ENCODE measurements at regions not wholly inside any gene's neighbourhood (a gene's known extent, or its start where the extent isn't known, plus 50 kb on each side); places are given as distances from the start of the nearest gene placed in this dataset.
"Not testable (repeated sequence)": the region's sequence is repeated elsewhere in the genome, so short reads cannot be mapped to it uniquely, and the experiment has no call there.

DNA sequence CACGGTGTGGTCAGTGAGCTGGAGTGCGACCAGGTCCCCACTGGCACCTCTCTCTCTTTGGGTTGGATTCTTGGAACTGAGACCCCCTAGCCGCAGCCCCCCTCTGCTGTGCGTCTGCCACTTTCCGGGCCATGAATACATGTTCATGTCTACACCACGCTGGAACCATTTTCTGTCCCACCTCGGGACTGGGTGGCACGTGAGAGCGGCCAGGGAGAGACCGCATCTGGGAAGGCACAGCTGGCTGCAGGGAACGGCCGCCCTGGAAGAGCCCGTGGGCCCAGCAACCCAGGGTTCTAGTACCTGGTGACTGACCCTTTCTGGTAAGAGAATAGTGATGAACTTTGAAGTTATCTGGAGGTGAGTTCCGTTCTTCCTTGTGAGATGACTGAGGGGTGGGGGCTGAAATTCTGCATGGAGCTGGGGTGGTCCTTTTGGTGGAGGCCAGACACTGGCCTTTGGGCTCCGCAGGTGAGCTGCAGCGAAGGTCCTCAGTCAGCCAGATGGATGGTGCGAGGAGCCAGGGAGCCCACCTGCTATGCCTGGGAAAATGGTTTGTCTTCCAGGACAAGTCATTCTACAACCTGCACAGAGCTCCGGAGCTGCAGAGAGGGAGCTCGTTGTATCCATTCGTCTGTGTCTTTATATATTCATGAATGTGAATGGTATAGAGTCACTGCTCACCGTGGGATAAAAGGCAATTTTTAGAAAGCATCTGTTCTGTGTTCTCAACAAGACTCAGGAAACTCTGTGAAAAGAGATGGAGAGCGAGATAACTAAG, 223.5 kb downstream of the NDUFA10 start:
- no peak overlapping the region for H3K4me3 ChIP-seq (ENCODE audit: low read length)
- TF ChIP-seq, protein P1, sequence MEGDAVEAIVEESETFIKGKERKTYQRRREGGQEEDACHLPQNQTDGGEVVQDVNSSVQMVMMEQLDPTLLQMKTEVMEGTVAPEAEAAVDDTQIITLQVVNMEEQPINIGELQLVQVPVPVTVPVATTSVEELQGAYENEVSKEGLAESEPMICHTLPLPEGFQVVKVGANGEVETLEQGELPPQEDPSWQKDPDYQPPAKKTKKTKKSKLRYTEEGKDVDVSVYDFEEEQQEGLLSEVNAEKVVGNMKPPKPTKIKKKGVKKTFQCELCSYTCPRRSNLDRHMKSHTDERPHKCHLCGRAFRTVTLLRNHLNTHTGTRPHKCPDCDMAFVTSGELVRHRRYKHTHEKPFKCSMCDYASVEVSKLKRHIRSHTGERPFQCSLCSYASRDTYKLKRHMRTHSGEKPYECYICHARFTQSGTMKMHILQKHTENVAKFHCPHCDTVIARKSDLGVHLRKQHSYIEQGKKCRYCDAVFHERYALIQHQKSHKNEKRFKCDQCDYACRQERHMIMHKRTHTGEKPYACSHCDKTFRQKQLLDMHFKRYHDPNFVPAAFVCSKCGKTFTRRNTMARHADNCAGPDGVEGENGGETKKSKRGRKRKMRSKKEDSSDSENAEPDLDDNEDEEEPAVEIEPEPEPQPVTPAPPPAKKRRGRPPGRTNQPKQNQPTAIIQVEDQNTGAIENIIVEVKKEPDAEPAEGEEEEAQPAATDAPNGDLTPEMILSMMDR (conservative IDR thresholded peaks at IDR 0.05; ENCODE audit: low read length): no peak
- DNase-seq (ENCODE audit: low read depth): no peak

DNA sequence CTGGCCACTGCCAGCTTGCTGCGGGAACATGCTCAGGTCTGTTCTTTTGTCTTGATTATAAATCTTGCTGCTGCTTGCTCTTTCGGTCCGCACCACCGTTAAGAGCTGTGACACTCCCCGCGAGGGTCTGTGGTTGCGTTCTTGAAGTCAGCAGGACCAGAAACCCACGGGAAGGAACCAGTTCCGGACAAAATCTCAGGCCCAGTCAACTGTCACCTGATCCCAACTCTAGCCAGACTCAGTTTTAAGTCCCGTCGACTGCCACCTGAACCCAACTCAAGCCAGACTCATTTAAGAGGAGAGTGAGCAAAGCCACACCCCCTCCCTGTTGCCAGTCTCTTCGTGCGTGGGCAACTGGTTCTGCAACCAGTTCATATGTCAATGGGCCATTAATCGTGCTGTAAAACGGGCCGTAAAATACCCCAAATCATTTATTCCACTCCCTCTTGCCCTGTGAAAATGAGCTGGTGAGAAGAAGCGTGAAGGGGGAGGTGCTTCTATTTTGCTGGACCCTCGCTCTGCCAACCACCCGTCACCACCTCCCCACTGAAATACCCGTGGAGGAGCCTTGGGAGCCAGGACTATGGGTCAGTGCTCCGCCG, 224.3 kb downstream of the NDUFA10 start:
- no peak overlapping the region for H3K4me3 ChIP-seq (ENCODE audit: low read length)
- no peak for DNase-seq (ENCODE audit: low read depth)
- TF ChIP-seq, protein P1 (conservative IDR thresholded peaks at IDR 0.05; ENCODE audit: low read length): no peak

DNA sequence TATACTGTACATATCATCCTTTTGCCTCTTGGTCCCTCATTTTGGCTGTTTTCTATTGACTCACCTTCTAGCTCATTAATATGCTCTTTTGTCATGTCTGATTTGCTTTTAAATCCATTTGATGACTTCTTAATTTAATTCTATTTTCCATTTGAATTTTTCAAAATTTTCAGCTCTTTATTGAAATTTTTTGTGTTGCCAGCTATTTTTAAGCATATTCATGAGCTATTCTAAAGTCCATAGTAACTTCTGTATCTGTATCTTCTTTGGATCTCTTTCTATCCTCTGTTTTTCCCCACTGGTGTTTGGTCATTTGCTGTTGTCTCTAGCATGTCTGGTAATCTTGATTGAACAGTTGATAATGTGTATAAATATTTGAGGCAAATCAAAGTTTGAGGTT, 227.8 kb downstream of the NDUFA10 start:
- H3K4me3 ChIP-seq (ENCODE audit: low read length): no peak overlapping the region
- TF ChIP-seq, protein P1 (conservative IDR thresholded peaks at IDR 0.05; ENCODE audit: low read length): no peak
- no peak for DNase-seq (ENCODE audit: low read depth)

DNA sequence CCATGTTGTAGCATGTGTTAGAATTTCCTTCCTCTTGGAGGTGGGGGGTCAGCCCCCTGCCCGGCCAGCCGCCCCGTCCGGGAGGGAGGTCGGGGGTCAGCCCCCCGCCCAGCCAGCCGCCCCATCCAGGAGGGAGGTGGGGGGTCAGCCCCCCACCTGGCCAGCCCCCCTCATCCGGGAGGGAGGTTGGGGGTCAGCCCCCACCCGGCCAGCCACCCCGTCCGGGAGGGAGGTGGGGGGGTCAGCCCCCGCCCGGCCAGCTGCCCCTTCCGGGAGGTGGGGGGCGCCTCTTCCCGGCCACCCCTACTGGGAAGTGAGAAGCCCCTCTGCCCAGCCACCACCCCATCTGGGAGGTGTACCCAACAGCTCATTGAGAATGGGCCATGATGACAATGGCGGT, 229.4 kb downstream of the NDUFA10 start:
- not testable (repeated sequence) for H3K4me3 ChIP-seq (ENCODE audit: low read length); DNase-seq (ENCODE audit: low read depth)

DNA sequence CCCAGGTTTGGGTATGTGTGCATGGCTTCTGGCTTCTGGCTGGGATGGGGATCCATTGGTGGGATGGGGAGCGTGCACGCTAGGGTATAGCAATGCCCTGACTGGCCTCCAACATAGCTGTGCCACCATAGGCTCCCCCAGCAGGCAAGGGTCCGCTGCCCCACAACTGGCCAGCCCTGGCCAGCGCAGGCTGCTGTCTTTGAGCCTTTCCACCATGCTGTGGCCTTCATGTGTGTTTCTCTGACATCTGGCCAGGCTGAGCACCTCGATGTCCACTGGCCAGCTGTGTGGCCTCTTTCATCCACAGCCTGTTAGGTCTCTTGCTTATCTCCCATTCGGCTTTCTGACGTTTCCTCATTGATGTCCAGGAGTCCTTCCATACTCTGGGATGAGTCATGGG, 231.3 kb downstream of the NDUFA10 start:
- TF ChIP-seq, protein P1 (conservative IDR thresholded peaks at IDR 0.05; ENCODE audit: low read length): no peak
- no peak for DNase-seq (ENCODE audit: low read depth)
- H3K4me3 ChIP-seq (ENCODE audit: low read length): no peak overlapping the region

DNA sequence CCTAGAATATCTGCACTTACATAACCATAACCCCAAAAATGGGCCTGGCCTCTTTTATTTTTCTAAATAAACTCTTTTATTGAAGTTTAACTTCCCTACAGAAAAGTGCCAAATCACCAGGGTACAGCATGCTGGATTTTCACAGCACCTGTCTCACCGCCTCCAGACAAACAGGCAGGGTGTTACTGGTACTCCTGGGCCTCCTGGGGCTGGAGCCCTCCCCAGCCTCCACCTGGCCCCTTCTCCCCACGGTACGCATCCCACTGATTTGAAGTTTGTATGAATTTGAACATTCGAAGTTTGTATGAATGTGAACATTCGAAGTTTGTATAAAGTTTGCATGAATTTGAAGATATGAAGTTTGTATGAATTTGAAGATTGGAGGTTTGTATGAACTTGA, 232.1 kb downstream of the NDUFA10 start:
- TF ChIP-seq, protein P1 (conservative IDR thresholded peaks at IDR 0.05; ENCODE audit: low read length): no peak
- DNase-seq (ENCODE audit: low read depth): no peak
- no peak overlapping the region for H3K4me3 ChIP-seq (ENCODE audit: low read length)

DNA sequence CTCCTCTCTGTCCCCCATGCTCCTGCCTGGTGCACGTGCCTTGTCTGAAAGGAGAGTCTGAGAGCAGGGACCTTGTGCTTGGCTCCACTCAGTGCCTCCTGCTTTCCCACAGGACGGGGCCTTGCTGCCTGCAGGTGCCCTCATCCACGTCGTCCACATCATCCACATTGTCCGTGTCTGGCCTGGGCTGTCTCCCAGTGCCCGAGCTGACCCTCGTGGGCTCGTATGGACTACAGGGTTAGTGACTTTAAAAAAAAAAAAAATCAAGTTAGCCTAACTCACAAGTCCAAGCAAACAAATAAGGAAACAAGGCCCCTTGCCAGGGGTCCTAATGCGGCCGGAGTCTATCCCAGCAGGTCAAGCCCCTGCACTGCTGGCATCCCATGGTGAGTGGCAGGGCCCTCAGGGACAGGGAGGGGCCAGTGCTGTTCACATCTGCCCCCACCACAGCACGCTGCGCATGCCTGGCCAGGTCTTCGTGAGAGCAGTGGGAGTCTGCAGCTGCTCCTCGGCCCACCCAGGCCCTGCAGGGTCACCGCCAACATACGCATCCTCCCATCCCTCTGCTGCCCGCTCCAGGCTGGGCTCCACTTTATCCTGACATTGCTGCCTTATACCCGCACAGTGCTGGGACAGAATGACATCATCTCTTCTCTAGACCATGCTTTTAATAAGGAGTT, 232.6 kb downstream of the NDUFA10 start:
- H3K4me3 ChIP-seq (ENCODE audit: low read length): no peak overlapping the region
- TF ChIP-seq, protein P1 (conservative IDR thresholded peaks at IDR 0.05; ENCODE audit: low read length): no peak
- DNase-seq (ENCODE audit: low read depth): no peak
